HCT116 (cell line): ENCODE measurements at regions not wholly inside any gene's neighbourhood (a gene's known extent, or its start where the extent isn't known, plus 50 kb on each side); places are given as distances from the start of the nearest gene placed in this dataset.
A peak's percentile ranks its signal among the peaks of the same experiment; 100 is the strongest.

Experiments used
- ATAC-seq: fragments of 200-7000 bp; cut with Tn5 transposase; 2 replicates; pipeline ENCODE4 v1.9.1; 2020; ENCODE audit warnings: mild to moderate bottlenecking, moderate library complexity
- BruUV-seq: library from RNA; stranded (reverse); fragments of 400-500 nt; replicated peaks from 2 replicates; lab custom pipeline; 2021; lab: Mats Ljungman, UMichigan
- CTCF ChIA-PET: fragments of 300-600 bp; sonication (Branson Sonifier 250); formaldehyde crosslinking; loops from one replicate; lab custom pipeline; 2021; ENCODE audit warnings: antibody characterized with exemption; lab: Charles Lee
- POLR2A ChIA-PET: fragments of 300-600, 350-600 bp; sonication (Branson Sonifier 250); formaldehyde crosslinking; loops from one replicate; lab custom pipeline; 2021; ENCODE audit warnings: antibody characterized with exemption; lab: Charles Lee
- RAD21 ChIA-PET, 2 experiments: fragments of 300-600 bp; sonication (Branson Sonifier 250); formaldehyde crosslinking; loops; one replicate each; lab custom pipeline; 2023; ENCODE audit warnings: low total read pairs in 2 of 2; ENCODE audit not compliant: uncharacterized antibody in 2 of 2, unreplicated experiment in 2 of 2, low non-redundant PET in 1 of 2; lab: Charles Lee
- DNase-seq: peaks from one replicate; pipeline ENCODE4 v3.0.0-alpha.2; 2010; ENCODE audit warnings: low read depth, low spot score
- H2AFZ ChIP-seq: fragments of 200-600 bp; shearing (Covaris generic), sonication (generic); 2 replicates; pipeline ENCODE4 v1.6.1; 2017; ENCODE audit warnings: low read depth, mixed run types, mixed read lengths, antibody characterized with exemption, low read length; ENCODE audit not compliant: poor library complexity, severe bottlenecking
- H3K27ac ChIP-seq: 2 replicates; pipeline ENCODE4 v1.5.1; 2012; ENCODE audit warnings: low read depth, low read length
- H3K27me3 ChIP-seq: fragments of 200-600 bp; sonication (generic); 2 replicates; pipeline ENCODE4 v1.6.1; 2016; ENCODE audit warnings: mixed run types, low read length, mixed read lengths; ENCODE audit not compliant: insufficient read depth
- H3K36me3 ChIP-seq, 2 experiments: fragments of 200-500 bp in 1 of 2; fragments of 200-600 bp in 1 of 2; sonication (Bioruptor generic) in 1 of 2; sonication (generic) in 1 of 2; 2 replicates each; pipeline versions ENCODE4 v1.5.1 to v1.6.1; 2014 to 2016; ENCODE audit warnings: low read length in 2 of 2, inconsistent platforms in 1 of 2, mixed read lengths in 1 of 2, mixed run types in 1 of 2; ENCODE audit not compliant: insufficient read depth in 2 of 2, control insufficient read depth in 1 of 2
- H3K4me1 ChIP-seq, 2 experiments: fragments of 200-600 bp in 1 of 2; sonication (generic) in 1 of 2; 2 replicates each; pipeline versions ENCODE4 v1.5.1 to v1.6.1; 2012 to 2017; ENCODE audit warnings: low read length in 2 of 2, inconsistent platforms in 1 of 2, mild to moderate bottlenecking in 1 of 2, mixed read lengths in 1 of 2, mixed run types in 1 of 2, moderate library complexity in 1 of 2; ENCODE audit not compliant: insufficient read depth in 2 of 2, control insufficient read depth in 1 of 2
- H3K4me2 ChIP-seq: fragments of 200-600 bp; sonication (generic); 2 replicates; pipeline ENCODE4 v1.6.1; 2017; ENCODE audit warnings: mixed run types, low read length, mixed read lengths
- H3K4me3 ChIP-seq, 2 experiments: fragments of 200-600 bp in 1 of 2; sonication (generic) in 1 of 2; replicated peaks in 1 of 2; 2 replicates each; pipeline ENCODE4 v1.5.1; 2011 to 2016; ENCODE audit warnings: low read length in 2 of 2, control low read depth in 1 of 2, low read depth in 1 of 2, mild to moderate bottlenecking in 1 of 2, mixed read lengths in 1 of 2, mixed run types in 1 of 2
- H3K79me2 ChIP-seq: fragments of 200-600 bp; sonication (generic); 2 replicates; pipeline ENCODE4 v1.6.1; 2017; ENCODE audit warnings: mild to moderate bottlenecking, mixed run types, low read length, moderate library complexity, mixed read lengths; ENCODE audit not compliant: insufficient read depth
- H3K9ac ChIP-seq: fragments of 200-600 bp; sonication (generic); 2 replicates; pipeline ENCODE4 v1.6.1; 2016; ENCODE audit warnings: low read length, mixed read lengths
- H3K9me2 ChIP-seq: fragments of 200-600 bp; sonication (generic), shearing (Covaris generic); 2 replicates; pipeline ENCODE4 v1.6.1; 2017; ENCODE audit warnings: mixed run types, mild to moderate bottlenecking, moderate library complexity; ENCODE audit not compliant: insufficient read depth
- H3K9me3 ChIP-seq, 2 experiments: fragments of 200-500 bp in 1 of 2; fragments of 200-600 bp in 1 of 2; sonication (Bioruptor generic) in 1 of 2; sonication (generic) in 1 of 2; 2 replicates each; pipeline ENCODE4 v1.6.1; 2014 to 2017; ENCODE audit warnings: low read length in 2 of 2, mixed read lengths in 2 of 2, inconsistent platforms in 1 of 2, low read depth in 1 of 2, mild to moderate bottlenecking in 1 of 2, mixed run types in 1 of 2, moderate library complexity in 1 of 2; ENCODE audit not compliant: control insufficient read depth in 1 of 2, insufficient read depth in 1 of 2
- H4K20me1 ChIP-seq: fragments of 200-600 bp; sonication (generic), shearing (Covaris generic); 2 replicates; pipeline ENCODE4 v1.6.1; 2017; ENCODE audit warnings: mixed run types, mild to moderate bottlenecking, moderate library complexity; ENCODE audit not compliant: insufficient read depth
- ATF3 ChIP-seq: IDR thresholded peaks from 2 replicates; pipeline ENCODE4 v1.6.1; 2012
- CEBPB ChIP-seq: IDR thresholded peaks from 2 replicates; pipeline ENCODE4 v1.6.1; 2012; ENCODE audit warnings: low read depth
- ELF1 ChIP-seq: IDR thresholded peaks from 2 replicates; pipeline ENCODE4 v1.6.1; 2012; ENCODE audit warnings: low read depth, borderline replicate concordance
- FOSL1 ChIP-seq: IDR thresholded peaks from 2 replicates; pipeline ENCODE4 v1.6.1; 2012; ENCODE audit warnings: low read depth
- MAX ChIP-seq: IDR thresholded peaks from 2 replicates; pipeline ENCODE4 v1.6.1; 2012
- POLR2AphosphoS5 ChIP-seq: IDR thresholded peaks from 2 replicates; pipeline ENCODE4 v1.6.1; 2011; ENCODE audit warnings: mild to moderate bottlenecking, low read depth, low read length, moderate library complexity
- REST ChIP-seq: IDR thresholded peaks from 2 replicates; pipeline ENCODE4 v1.6.1; 2012; ENCODE audit warnings: low read depth
- SP1 ChIP-seq: IDR thresholded peaks from 2 replicates; pipeline ENCODE4 v1.6.1; 2012; ENCODE audit warnings: low read depth
- SRF ChIP-seq: IDR thresholded peaks from 2 replicates; pipeline ENCODE4 v1.6.1; 2012; ENCODE audit warnings: low read depth
- ZBTB33 ChIP-seq: IDR thresholded peaks from 2 replicates; pipeline ENCODE4 v1.6.1; 2011; ENCODE audit warnings: mild to moderate bottlenecking, low read length, moderate library complexity; ENCODE audit not compliant: insufficient replicate concordance; ENCODE audit errors: extremely low read depth
- ZNF274 ChIP-seq: fragments of 200-500 bp; sonication (Bioruptor generic); IDR thresholded peaks from 2 replicates; pipeline ENCODE4 v1.6.1; 2014; ENCODE audit warnings: mild to moderate bottlenecking, low read depth, low read length, inconsistent platforms
- intact Hi-C: fragments of 100-400 bp; cut with micrococcal nuclease; formaldehyde crosslinking; loops from 2 replicates; pipeline ENCODE4 v1.10.0; 2022

- Histone ChIP-seq H3K9me2 (no peaks in the 10 kb centered on the region), H3K27me3 (no peaks in the 10 kb centered on the region), H3K4me2 (no peak overlapping the region), H3K36me3 (no peaks in the 10 kb centered on the region), H2AFZ (peak overlapping the region; percentile 24), H3K79me2 (no peaks in the 10 kb centered on the region), H3K27ac (no peak overlapping the region), H3K9ac (no peak overlapping the region), H4K20me1 (no peaks in the 10 kb centered on the region), H3K4me3 (no peak overlapping the region), H3K4me1 (no peaks in the 10 kb centered on the region), H3K9me3 (no peaks in the 10 kb centered on the region)
- DNase-seq (no peak), ATAC-seq (no peak)
- CTCF ChIA-PET: no interaction called here
- no TSS peak for BruUV-seq
- POLR2A ChIA-PET: no interaction called here
- TF ChIP-seq REST: no peak
- TF ChIP-seq ZNF274: no peak
- TF ChIP-seq ELF1: no peak
- no peak for TF ChIP-seq ZBTB33
- no peak for TF ChIP-seq SP1
- no peak for TF ChIP-seq CEBPB
- TF ChIP-seq ATF3: no peak
- TF ChIP-seq FOSL1: no peak
- TF ChIP-seq SRF: no peak
- TF ChIP-seq POLR2AphosphoS5: no peak
- TF ChIP-seq MAX: no peak
- intact Hi-C loops: no loop called here
- RAD21 ChIA-PET: no interaction called here
Measured at GRCh38 chr6:140311146-140311545, 936.7 kb upstream of the CITED2 start.
